ENCODE measurements at regions not wholly inside any gene's neighbourhood (a gene's known extent, or its start where the extent isn't known, plus 50 kb on each side); places are given as distances from the start of the nearest gene placed in this dataset.

DNA sequence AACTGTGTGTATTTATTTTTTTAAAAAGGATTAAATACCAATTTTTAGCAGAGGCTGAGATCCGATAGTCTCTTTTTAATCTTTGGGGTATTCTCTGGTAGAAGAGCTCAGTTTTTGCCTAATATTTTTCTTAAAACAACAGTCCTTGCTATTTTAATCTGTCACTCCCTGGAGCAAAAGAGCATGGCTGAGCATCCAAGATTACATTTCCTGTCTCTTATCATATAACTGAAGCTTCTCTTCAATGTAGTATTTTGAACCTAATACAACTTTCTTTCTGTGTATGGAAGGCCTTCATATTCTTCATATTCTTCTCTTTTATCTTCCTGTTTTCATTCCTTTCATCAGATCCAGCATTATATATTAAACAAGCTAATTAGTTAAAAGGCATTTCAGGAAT lies 293.7 kb downstream of the NSUN3 start:
- no peak for TF ChIP-seq ZFX (IDR thresholded peaks at IDR 0.05)
- no peak for TF ChIP-seq CTCF (conservative IDR thresholded peaks at IDR 0.05)
- H3K27ac ChIP-seq: no peak overlapping the region

DNA sequence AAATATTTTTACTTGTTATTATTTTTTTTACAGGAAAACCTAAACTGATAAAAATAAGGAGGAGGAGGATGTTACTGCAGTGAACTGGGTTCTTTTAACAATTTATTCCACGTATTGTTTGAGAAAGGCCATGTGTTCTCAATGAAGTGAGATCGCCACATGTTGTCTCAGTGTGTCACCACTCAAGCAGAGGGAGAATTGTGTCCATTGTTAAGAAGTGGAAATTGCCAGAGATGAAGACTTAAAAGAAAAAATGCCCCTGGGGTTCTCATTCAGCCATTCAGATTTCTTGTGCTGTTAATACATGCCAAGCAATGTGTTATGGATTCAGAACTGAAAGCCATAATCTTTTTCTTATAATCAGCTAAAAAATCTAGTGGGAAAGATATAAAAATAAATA lies 297.1 kb downstream of the NSUN3 start:
- no peak overlapping the region for H3K27ac ChIP-seq
- TF ChIP-seq CTCF (conservative IDR thresholded peaks at IDR 0.05): no peak
- TF ChIP-seq ZFX (IDR thresholded peaks at IDR 0.05): no peak

DNA sequence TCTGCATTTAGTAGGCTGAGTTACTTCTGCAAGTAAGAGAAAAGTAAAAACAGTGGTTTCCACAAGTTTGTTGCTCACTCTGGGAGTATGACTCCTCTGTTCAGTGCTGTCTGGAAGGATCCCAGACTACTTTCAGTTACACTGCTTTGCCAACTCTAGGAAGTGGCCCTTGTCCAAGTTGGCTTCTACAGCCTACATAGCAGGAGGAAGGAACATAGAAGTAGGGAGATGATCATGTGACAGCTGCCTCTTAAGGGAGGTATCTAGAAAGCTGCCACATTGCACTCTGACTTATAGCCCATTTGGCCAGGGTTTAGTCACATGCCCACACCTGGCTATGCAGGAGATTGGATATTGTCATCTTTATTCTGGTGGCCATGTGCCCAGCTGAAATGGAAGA lies 298.1 kb downstream of the NSUN3 start:
- no peak overlapping the region for H3K27ac ChIP-seq
- no peak for TF ChIP-seq CTCF (conservative IDR thresholded peaks at IDR 0.05)
- no peak for TF ChIP-seq ZFX (IDR thresholded peaks at IDR 0.05)

DNA sequence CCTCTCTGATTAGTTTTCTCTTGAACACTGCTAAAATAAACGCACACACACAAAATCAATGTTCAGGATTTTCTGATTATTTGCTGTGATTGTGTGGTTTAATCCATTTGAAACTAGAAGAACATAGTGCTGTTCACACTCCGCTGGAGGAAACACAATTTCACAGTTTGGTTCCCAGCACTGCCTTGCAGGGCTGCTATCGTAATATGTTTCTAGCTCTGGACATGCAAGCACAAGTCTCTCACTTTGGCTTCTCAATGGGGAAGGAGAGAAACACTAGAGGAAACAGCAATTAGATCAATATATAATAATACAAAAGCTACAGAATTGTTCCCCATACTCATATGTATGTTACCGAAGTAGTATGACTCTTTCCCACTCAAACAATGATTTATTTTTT lies 299.5 kb downstream of the NSUN3 start:
- no peak for TF ChIP-seq CTCF (conservative IDR thresholded peaks at IDR 0.05)
- TF ChIP-seq ZFX (IDR thresholded peaks at IDR 0.05): no peak
- no peak overlapping the region for H3K27ac ChIP-seq

DNA sequence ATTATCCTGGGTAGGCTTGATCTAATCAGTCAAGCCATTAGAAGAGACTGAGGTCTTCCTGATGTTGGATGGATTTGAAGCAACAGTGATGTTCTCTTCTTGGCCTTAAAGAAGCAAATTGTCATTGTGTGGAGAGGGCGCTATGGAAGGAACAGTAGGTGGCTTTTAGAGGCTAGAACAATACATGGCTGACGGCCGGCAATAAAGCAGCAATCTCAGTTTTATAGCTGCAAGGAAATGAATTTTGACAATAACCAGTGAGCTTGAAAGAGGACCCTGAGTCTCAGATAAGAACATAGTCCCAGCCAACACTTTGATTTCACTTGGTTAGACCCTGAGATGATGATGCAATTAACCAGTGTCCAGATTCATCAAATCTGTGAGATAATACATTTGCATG lies 302.1 kb downstream of the NSUN3 start:
- no peak overlapping the region for H3K27ac ChIP-seq
- TF ChIP-seq CTCF (conservative IDR thresholded peaks at IDR 0.05): no peak
- no peak for TF ChIP-seq ZFX (IDR thresholded peaks at IDR 0.05)

- no peak overlapping the region for H3K27ac ChIP-seq
- no peak for TF ChIP-seq ZFX (IDR thresholded peaks at IDR 0.05)
- no peak for TF ChIP-seq CTCF (conservative IDR thresholded peaks at IDR 0.05)
These were observed 309.2 kb downstream of the NSUN3 start for GRCh38 chr3:94372026-94372425.

DNA sequence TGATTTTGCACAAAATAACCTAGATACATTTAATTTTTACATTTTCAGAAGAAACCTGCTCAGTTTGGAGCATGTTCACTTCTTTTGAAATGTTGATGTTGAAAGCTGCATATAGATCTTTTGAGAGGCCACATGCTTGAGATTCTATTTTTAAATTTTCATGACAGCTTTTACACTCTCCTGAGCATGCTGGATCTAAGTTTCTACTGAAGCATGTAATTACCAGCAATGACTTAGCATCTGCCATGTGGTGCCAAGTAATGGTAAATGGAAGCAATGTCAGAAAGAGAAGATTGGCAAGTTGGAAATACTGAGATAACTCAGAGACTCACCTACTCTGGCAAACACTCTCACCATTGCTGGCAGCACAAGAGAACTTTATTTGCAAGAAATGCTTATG lies 310.6 kb downstream of the NSUN3 start:
- no peak overlapping the region for H3K27ac ChIP-seq
- TF ChIP-seq ZFX (IDR thresholded peaks at IDR 0.05) (no peak), CTCF (conservative IDR thresholded peaks at IDR 0.05) (no peak)

All from C4-2B (cell line).